ENCODE measurements at regions not wholly inside any gene's neighbourhood (a gene's known extent, or its start where the extent isn't known, plus 50 kb on each side); places are given as distances from the start of the nearest gene placed in this dataset.
A peak's percentile ranks its signal among the peaks of the same experiment; 100 is the strongest.
"Not testable (repeated sequence)": the region's sequence is repeated elsewhere in the genome, so short reads cannot be mapped to it uniquely, and the experiment has no call there.

DNA sequence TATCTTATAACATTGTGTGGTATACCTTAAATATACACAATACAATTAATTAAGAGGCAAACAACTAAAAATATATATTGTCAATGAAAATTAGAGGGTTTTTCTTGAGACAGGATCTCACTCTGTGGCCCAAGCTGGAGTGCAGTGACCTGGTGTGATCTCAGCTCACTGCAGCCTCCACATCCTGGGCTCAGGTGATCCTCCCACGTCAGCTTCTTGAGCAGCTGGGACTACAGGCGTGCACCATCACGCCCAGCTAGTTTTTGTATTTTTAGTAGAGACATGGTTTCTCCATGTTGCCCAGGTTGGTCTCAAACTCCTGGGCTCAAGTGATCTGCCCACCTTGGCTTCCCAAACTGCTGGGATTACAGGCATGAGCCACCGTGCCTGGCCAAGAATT lies 68.6 kb upstream of the MEX3C start:
- H3K4me3 Mint-ChIP-seq; H3K4me1 Mint-ChIP-seq; H3K27me3 ChIP-seq (ENCODE audit: insufficient read depth, low read length, poor library complexity, severe bottlenecking); CTCF ChIA-PET; H3K4me3 ChIP-seq (ENCODE audit: low read length); H3K9me3 ChIP-seq (ENCODE audit: low read length); H3K27ac Mint-ChIP-seq; POLR2A ChIA-PET; DNase-seq; H3K9me3 Mint-ChIP-seq; H3K27ac ChIP-seq (ENCODE audit: low read depth, low read length); H3K36me3 Mint-ChIP-seq; H3K36me3 ChIP-seq (ENCODE audit: insufficient read depth, low read length); H3K4me1 ChIP-seq (ENCODE audit: insufficient read depth, low read length): not testable (repeated sequence)
- H3K27me3 Mint-ChIP-seq: peaks cover 10 to 37% of the 10 kb centered on the region in 2 donors

DNA sequence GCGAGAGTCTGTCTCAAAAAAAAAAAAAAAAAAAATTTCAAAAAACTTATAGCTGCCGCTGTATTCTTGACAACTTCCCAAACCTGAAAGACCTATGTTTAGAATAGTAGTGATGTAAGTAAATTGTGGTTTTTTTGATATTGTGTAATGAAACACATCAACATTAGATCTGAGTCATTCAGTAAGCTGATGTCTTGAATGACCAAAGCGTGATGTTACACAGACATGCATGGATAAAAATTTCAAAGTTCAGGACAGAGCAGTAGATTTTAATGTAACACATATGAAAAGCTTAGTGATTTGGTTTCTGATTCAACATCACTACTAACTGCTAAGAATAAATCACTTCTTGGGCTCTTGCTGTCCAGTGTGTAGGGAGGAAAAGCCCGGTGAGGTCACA lies 69.3 kb upstream of the MEX3C start:
- Mint-ChIP-seq H3K27me3 (peaks cover 3 to 30% of the 10 kb centered on the region in 2 donors), H3K36me3 (peaks cover 0 to 4% (median 0%) of the 10 kb centered on the region in 3 donors), H3K4me3 (no peak overlapping the region), H3K27ac (no peak overlapping the region), H3K4me1 (no peaks in the 10 kb centered on the region), H3K9me3 (peaks cover 0 to 3% (median 0%) of the 10 kb centered on the region in 5 donors)
- Histone ChIP-seq H3K4me3 (ENCODE audit: low read length) (no peak overlapping the region), H3K36me3 (ENCODE audit: insufficient read depth, low read length) (no peaks in the 10 kb centered on the region), H3K4me1 (ENCODE audit: insufficient read depth, low read length) (no peaks in the 10 kb centered on the region), H3K9me3 (ENCODE audit: low read length) (no peaks in the 10 kb centered on the region), H3K27me3 (ENCODE audit: insufficient read depth, low read length, poor library complexity, severe bottlenecking) (no peaks in the 10 kb centered on the region), H3K27ac (ENCODE audit: low read depth, low read length) (no peak overlapping the region)
- ChIA-PET CTCF (no interaction called here), POLR2A (no interaction called here)
- DNase-seq: no peak

DNA sequence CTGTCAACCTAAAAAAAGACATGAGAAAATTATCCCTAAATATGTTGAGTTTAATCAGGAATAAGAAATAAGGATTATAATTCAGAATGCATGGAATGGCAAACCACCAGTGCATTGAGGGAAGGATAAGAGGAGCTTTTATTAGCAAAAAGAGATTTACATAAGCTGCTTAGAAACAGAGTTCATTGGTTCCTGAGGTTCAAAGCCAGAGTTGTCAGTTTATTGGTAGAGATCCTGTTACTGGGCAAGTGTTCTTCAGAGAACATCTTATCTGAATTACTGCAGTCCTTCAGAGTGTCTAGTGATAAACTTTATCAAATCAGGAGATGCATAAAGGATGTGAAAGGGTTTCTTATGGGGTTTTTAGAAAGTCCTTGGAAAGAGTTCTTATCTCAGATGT lies 76.0 kb upstream of the MEX3C start:
- ChIA-PET POLR2A (interaction anchor here (0.6 kb wide), 1 partner anchor 31 kb away, joined by 3 read pairs; no protein-coding TSS in a partner anchor), CTCF (no interaction called here)
- H3K27me3 ChIP-seq (ENCODE audit: insufficient read depth, low read length, poor library complexity, severe bottlenecking): no peaks in the 10 kb centered on the region
- H3K4me1 Mint-ChIP-seq: no peaks in the 10 kb centered on the region
- H3K4me1 ChIP-seq (ENCODE audit: insufficient read depth, low read length): no peaks in the 10 kb centered on the region
- H3K36me3 Mint-ChIP-seq: no peaks in the 10 kb centered on the region
- H3K36me3 ChIP-seq (ENCODE audit: insufficient read depth, low read length): no peaks in the 10 kb centered on the region
- DNase-seq: no peak
- H3K4me3 ChIP-seq (ENCODE audit: low read length): no peak overlapping the region
- no peak overlapping the region for H3K4me3 Mint-ChIP-seq
- peaks cover 3 to 10% of the 10 kb centered on the region in 2 donors for H3K27me3 Mint-ChIP-seq
- peak overlapping the region in 1 of 8 donors; percentile 92 for H3K27ac Mint-ChIP-seq
- H3K9me3 Mint-ChIP-seq: peaks cover 0 to 1% (median 0%) of the 10 kb centered on the region in 5 donors
- H3K27ac ChIP-seq (ENCODE audit: low read depth, low read length): no peak overlapping the region
- no peaks in the 10 kb centered on the region for H3K9me3 ChIP-seq (ENCODE audit: low read length)

DNA sequence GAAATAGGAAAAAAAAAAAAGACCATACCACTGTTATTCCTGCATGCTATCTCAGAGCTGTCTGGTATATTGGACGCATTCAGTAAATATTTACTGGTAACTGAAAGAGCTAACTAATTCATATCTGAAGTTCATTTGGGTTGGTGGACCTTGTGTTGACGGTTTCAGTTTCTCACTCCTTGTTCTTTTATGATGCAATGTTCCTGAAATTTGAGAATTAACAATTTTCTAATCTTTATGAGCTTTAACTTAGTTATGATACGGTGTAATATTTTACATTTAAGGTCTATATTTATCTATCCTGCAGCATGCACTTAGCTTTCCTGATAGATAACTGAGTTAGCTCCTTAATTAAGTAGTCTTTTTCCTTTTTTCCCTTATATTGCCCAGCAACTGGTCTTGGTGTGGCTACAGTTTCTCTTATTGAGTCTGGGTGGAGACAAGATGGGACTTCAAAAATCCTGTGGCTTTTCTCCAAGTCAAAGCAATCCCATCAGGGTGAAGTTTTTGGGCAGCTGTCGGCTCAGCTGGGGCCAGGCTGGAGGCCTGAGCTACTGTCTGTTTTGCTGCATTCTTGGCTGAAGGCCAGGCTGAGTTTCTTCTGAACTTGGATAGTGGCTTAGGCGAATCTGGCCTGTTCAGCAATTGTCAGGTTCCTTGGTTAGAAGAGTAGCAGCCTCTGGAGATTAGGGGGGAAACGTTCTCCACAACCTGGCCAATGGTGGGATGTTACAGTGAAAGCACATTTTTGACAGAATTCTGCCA lies 78.4 kb upstream of the MEX3C start:
- Mint-ChIP-seq H3K36me3 (no peaks in the 10 kb centered on the region), H3K4me1 (no peaks in the 10 kb centered on the region), H3K4me3 (no peak overlapping the region), H3K27me3 (peaks cover 1 to 10% of the 10 kb centered on the region in 2 donors), H3K27ac (no peak overlapping the region), H3K9me3 (no peaks in the 10 kb centered on the region)
- Histone ChIP-seq H3K4me3 (ENCODE audit: low read length) (no peak overlapping the region), H3K9me3 (ENCODE audit: low read length) (no peaks in the 10 kb centered on the region), H3K4me1 (ENCODE audit: insufficient read depth, low read length) (no peaks in the 10 kb centered on the region), H3K27me3 (ENCODE audit: insufficient read depth, low read length, poor library complexity, severe bottlenecking) (no peaks in the 10 kb centered on the region), H3K27ac (ENCODE audit: low read depth, low read length) (no peak overlapping the region), H3K36me3 (ENCODE audit: insufficient read depth, low read length) (no peaks in the 10 kb centered on the region)
- CTCF ChIA-PET: no interaction called here
- DNase-seq: no peak
- POLR2A ChIA-PET: no interaction called here

DNA sequence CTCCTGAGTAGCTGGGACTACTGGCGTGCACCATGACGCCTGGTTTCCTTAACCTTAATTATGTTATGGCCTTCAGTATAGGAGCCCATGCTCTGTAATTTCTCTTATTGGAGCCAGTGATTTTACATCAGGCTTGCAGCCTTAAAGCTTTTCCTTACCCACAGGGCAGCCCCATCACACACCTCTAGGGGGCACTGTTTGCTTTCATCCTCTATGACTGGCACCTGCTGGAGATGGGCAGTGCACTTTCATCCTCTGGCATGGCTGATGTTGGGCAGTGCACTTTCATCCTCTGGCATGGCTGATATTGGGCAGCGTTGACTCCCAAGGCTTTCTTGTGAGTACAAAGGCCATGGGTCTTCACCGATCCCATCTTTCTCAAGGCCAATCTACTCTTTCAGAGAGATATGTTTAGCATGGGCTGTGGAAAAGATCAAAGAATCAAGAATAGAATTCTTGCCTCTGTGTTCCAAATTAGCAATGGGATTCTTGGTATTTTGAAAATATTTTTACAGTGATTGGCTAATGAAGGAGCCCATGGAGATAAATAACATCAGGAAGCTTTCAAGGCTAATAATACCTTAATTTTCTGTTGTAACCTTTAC lies 80.7 kb upstream of the MEX3C start:
- no peak for DNase-seq
- Mint-ChIP-seq H3K27me3 (peaks cover 1 to 10% of the 10 kb centered on the region in 2 donors), H3K27ac (peak overlapping the region in 1 of 8 donors; percentile 35), H3K36me3 (peaks cover 0 to 1% (median 0%) of the 10 kb centered on the region in 3 donors), H3K9me3 (no peaks in the 10 kb centered on the region), H3K4me1 (no peaks in the 10 kb centered on the region), H3K4me3 (no peak overlapping the region)
- H3K27me3 ChIP-seq (ENCODE audit: insufficient read depth, low read length, poor library complexity, severe bottlenecking): no peaks in the 10 kb centered on the region
- H3K4me1 ChIP-seq (ENCODE audit: insufficient read depth, low read length): no peaks in the 10 kb centered on the region
- H3K27ac ChIP-seq (ENCODE audit: low read depth, low read length): no peak overlapping the region
- H3K9me3 ChIP-seq (ENCODE audit: low read length): no peaks in the 10 kb centered on the region
- H3K4me3 ChIP-seq (ENCODE audit: low read length): no peak overlapping the region
- ChIA-PET CTCF (no interaction called here), POLR2A (no interaction called here)
- H3K36me3 ChIP-seq (ENCODE audit: insufficient read depth, low read length): no peaks in the 10 kb centered on the region

DNA sequence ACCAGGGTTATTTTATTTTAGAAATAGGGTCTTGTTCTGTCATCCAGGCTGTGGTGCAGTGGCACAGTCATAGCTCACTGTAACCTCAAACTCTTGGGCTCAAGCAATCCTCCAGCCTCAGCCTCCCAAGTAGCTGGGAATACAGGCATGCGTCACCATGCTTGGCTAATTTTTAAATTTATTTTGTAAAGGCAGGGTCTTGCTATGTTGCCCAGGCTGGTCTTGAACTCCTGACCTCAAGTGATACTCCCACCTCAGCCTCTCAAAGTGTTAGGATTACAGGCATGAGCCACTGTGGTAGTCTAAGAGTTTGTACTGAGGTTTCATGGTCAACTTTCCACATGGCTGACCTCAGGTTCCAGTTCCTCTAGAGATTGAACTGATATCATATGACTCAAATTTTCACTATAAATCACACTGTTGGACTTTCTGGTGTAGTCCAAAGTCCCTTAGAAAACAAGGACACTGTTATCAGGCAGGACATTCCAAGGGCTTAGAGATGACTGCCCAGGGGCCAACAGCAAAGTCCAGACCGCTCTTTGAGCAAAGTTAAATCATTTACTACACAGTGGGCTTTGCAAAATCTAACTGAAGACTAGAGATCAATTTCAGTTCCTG lies 82.0 kb upstream of the MEX3C start:
- POLR2A ChIA-PET: no interaction called here
- H3K9me3 Mint-ChIP-seq: no peaks in the 10 kb centered on the region
- no peak overlapping the region for H3K4me3 Mint-ChIP-seq
- no peaks in the 10 kb centered on the region for H3K4me1 Mint-ChIP-seq
- peaks cover 0 to 1% (median 0%) of the 10 kb centered on the region in 3 donors for H3K36me3 Mint-ChIP-seq
- no peaks in the 10 kb centered on the region for H3K27me3 ChIP-seq (ENCODE audit: insufficient read depth, low read length, poor library complexity, severe bottlenecking)
- no peaks in the 10 kb centered on the region for H3K36me3 ChIP-seq (ENCODE audit: insufficient read depth, low read length)
- H3K27ac Mint-ChIP-seq: no peak overlapping the region
- no peaks in the 10 kb centered on the region for H3K4me1 ChIP-seq (ENCODE audit: insufficient read depth, low read length)
- CTCF ChIA-PET: no interaction called here
- H3K9me3 ChIP-seq (ENCODE audit: low read length): no peaks in the 10 kb centered on the region
- no peak overlapping the region for H3K4me3 ChIP-seq (ENCODE audit: low read length)
- no peak overlapping the region for H3K27ac ChIP-seq (ENCODE audit: low read depth, low read length)
- H3K27me3 Mint-ChIP-seq: peaks cover 1 to 10% of the 10 kb centered on the region in 2 donors
- no peak for DNase-seq

DNA sequence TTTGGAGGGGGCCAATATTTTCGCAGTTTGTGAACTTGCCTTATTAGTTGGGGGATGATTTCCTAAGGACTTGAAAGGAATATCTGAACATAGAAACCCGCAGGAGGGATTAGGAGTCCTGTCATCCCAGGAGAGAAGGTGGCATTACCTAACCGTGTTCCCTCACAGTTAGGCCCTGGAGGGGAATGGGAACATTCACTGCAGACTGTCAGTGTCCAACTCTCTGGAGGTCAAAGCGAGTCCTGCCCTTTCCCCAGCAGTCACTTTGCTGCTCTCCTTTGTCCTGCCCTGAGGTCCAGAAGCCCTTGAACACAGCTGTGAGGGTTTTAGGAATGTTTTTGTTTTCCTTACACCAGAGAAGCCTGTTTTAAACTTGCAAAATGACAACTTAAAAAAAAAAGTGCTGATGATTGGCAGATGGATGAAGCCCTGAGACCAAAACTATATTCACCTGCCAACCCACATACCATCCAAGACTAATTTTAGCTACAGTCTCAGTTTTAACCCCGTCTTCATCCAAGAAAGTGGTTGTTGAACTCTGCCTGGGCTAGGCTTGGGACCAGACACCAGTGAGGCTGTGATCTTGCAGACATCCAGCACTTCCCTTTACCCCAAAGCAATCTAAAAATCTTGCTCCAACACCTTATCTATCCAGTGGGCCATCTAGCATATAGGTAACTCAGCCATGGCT lies 90.5 kb upstream of the MEX3C start:
- H3K27me3 Mint-ChIP-seq: peaks cover 3 to 13% of the 10 kb centered on the region in 2 donors
- no peaks in the 10 kb centered on the region for H3K4me1 ChIP-seq (ENCODE audit: insufficient read depth, low read length)
- CTCF ChIA-PET: no interaction called here
- no peak for DNase-seq
- no peaks in the 10 kb centered on the region for H3K36me3 ChIP-seq (ENCODE audit: insufficient read depth, low read length)
- H3K9me3 ChIP-seq (ENCODE audit: low read length): no peaks in the 10 kb centered on the region
- H3K27me3 ChIP-seq (ENCODE audit: insufficient read depth, low read length, poor library complexity, severe bottlenecking): no peaks in the 10 kb centered on the region
- H3K36me3 Mint-ChIP-seq: peaks cover 0 to 3% (median 0%) of the 10 kb centered on the region in 3 donors
- no peak overlapping the region for H3K27ac Mint-ChIP-seq
- no peak overlapping the region for H3K27ac ChIP-seq (ENCODE audit: low read depth, low read length)
- no peak overlapping the region for H3K4me3 ChIP-seq (ENCODE audit: low read length)
- no peaks in the 10 kb centered on the region for H3K4me1 Mint-ChIP-seq
- POLR2A ChIA-PET: no interaction called here
- H3K4me3 Mint-ChIP-seq: no peak overlapping the region
- peaks cover 0 to 2% (median 0%) of the 10 kb centered on the region in 5 donors for H3K9me3 Mint-ChIP-seq

DNA sequence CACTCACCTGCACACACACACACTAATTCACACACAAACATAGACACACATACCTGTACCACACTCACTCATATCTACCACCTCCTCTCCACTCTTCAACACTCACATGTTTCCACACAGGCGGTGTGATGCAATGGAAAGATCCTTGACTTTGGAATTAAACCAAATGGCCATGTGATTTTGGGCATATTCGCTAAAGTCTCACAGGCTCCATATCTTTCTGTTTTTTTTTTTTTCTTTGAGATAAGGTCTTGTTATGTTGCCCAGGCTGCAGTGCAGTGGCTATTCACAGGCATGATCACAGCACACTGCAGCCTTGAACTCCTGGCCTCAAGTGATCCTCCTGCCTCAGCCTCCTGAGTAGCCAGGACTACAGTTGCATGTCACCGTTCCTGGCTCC lies 91.1 kb upstream of the MEX3C start:
- CTCF ChIA-PET: no interaction called here
- H3K4me3 Mint-ChIP-seq: no peak overlapping the region
- H3K27me3 Mint-ChIP-seq: peaks cover 8 to 13% of the 10 kb centered on the region in 2 donors
- no peak for DNase-seq
- no peaks in the 10 kb centered on the region for H3K4me1 Mint-ChIP-seq
- Histone ChIP-seq H3K9me3 (ENCODE audit: low read length) (no peaks in the 10 kb centered on the region), H3K4me1 (ENCODE audit: insufficient read depth, low read length) (no peaks in the 10 kb centered on the region), H3K36me3 (ENCODE audit: insufficient read depth, low read length) (no peaks in the 10 kb centered on the region), H3K27ac (ENCODE audit: low read depth, low read length) (no peak overlapping the region), H3K27me3 (ENCODE audit: insufficient read depth, low read length, poor library complexity, severe bottlenecking) (no peaks in the 10 kb centered on the region), H3K4me3 (ENCODE audit: low read length) (no peak overlapping the region)
- peaks cover 0 to 5% (median 0%) of the 10 kb centered on the region in 3 donors for H3K36me3 Mint-ChIP-seq
- POLR2A ChIA-PET: no interaction called here
- H3K27ac Mint-ChIP-seq: no peak overlapping the region
- H3K9me3 Mint-ChIP-seq: peaks cover 0 to 2% (median 0%) of the 10 kb centered on the region in 5 donors
